ENCODE measurements at regions not wholly inside any gene's neighbourhood (a gene's known extent, or its start where the extent isn't known, plus 50 kb on each side); places are given as distances from the start of the nearest gene placed in this dataset.

DNA sequence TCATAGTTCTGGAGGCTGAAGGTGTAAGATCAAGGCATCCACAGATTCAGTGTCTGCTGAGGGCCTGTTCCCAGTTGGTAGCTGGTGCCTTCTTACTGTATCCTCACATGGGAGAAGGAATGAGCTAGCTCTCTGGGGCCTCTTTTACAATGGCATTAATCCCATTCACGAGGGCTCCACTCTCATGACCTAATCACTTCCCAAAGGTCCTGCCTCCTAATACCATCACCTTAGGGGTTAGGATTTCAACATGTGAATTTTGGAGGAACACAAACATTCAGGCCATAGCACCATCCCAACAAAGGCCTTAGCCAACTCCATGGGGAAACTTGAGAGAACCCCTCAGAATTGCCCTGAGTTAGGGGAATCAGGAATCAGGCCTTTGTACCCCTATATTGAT lies 66.1 kb upstream of the CREB5 start:
- TF ChIP-seq, protein P1, sequence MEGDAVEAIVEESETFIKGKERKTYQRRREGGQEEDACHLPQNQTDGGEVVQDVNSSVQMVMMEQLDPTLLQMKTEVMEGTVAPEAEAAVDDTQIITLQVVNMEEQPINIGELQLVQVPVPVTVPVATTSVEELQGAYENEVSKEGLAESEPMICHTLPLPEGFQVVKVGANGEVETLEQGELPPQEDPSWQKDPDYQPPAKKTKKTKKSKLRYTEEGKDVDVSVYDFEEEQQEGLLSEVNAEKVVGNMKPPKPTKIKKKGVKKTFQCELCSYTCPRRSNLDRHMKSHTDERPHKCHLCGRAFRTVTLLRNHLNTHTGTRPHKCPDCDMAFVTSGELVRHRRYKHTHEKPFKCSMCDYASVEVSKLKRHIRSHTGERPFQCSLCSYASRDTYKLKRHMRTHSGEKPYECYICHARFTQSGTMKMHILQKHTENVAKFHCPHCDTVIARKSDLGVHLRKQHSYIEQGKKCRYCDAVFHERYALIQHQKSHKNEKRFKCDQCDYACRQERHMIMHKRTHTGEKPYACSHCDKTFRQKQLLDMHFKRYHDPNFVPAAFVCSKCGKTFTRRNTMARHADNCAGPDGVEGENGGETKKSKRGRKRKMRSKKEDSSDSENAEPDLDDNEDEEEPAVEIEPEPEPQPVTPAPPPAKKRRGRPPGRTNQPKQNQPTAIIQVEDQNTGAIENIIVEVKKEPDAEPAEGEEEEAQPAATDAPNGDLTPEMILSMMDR (conservative IDR thresholded peaks at IDR 0.05 in 1 of 2, IDR thresholded peaks at IDR 0.05 in 1 of 2; ENCODE audit: extremely low read depth in 1 of 2, insufficient read depth in 1 of 2, low read depth in 1 of 2, low read length in 2 of 2): no peak
- TF ChIP-seq EZH2 (IDR thresholded peaks at IDR 0.05; ENCODE audit: borderline replicate concordance, low read length): no peak

All from mammary epithelial cell (primary cell).